ENCODE measurements at regions not wholly inside any gene's neighbourhood (a gene's known extent, or its start where the extent isn't known, plus 50 kb on each side); places are given as distances from the start of the nearest gene placed in this dataset.

DNA sequence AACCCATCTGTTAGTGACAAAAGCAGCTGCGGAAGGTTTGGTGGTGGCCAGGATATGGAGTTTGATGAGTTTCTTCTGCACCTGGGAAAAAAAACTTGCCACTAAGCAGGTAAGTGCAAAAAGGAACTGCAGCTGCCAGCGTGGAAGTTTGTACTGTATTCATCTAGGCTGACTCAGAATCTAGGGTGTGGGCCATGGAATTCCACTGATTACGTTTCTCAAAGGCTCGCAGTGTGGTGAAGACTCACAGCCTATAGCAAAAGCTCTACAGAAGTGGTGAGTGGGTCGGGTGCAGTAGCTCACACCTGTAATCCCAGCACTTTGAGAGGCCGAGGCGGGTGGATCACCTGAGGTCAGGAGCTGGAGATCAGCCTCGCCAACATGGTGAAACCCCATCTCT is 334.6 kb upstream of the GRM7 start:
- H3K27me3 ChIP-seq (ENCODE audit: insufficient read depth, low read depth, severe bottlenecking): peaks cover 9% of the 10 kb centered on the region
- no peaks in the 10 kb centered on the region for H3K9me3 ChIP-seq (ENCODE audit: severe bottlenecking)
- H3K36me3 ChIP-seq: no peaks in the 10 kb centered on the region
- H3K27ac ChIP-seq: no peak overlapping the region
- TF ChIP-seq, protein P1, sequence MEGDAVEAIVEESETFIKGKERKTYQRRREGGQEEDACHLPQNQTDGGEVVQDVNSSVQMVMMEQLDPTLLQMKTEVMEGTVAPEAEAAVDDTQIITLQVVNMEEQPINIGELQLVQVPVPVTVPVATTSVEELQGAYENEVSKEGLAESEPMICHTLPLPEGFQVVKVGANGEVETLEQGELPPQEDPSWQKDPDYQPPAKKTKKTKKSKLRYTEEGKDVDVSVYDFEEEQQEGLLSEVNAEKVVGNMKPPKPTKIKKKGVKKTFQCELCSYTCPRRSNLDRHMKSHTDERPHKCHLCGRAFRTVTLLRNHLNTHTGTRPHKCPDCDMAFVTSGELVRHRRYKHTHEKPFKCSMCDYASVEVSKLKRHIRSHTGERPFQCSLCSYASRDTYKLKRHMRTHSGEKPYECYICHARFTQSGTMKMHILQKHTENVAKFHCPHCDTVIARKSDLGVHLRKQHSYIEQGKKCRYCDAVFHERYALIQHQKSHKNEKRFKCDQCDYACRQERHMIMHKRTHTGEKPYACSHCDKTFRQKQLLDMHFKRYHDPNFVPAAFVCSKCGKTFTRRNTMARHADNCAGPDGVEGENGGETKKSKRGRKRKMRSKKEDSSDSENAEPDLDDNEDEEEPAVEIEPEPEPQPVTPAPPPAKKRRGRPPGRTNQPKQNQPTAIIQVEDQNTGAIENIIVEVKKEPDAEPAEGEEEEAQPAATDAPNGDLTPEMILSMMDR (IDR thresholded peaks at IDR 0.05; ENCODE audit: low read depth, low read length): no peak
- H3K4me3 ChIP-seq (ENCODE audit: low read depth, low read length): no peak overlapping the region
- no peak for DNase-seq

GRCh38 chr3:6526861-6527260 is 334.1 kb upstream of the GRM7 start:
- no peak overlapping the region for H3K27ac ChIP-seq
- H3K27me3 ChIP-seq (ENCODE audit: insufficient read depth, low read depth, severe bottlenecking): peaks cover 9% of the 10 kb centered on the region
- H3K4me3 ChIP-seq (ENCODE audit: low read depth, low read length): no peak overlapping the region
- no peak for DNase-seq
- TF ChIP-seq, protein P1 (IDR thresholded peaks at IDR 0.05; ENCODE audit: low read depth, low read length): no peak
- no peaks in the 10 kb centered on the region for H3K36me3 ChIP-seq
- H3K9me3 ChIP-seq (ENCODE audit: severe bottlenecking): no peaks in the 10 kb centered on the region

- Histone ChIP-seq H3K36me3 (no peaks in the 10 kb centered on the region), H3K27ac (no peak overlapping the region), H3K27me3 (ENCODE audit: insufficient read depth, low read depth, severe bottlenecking) (peaks cover 9% of the 10 kb centered on the region), H3K9me3 (ENCODE audit: severe bottlenecking) (no peaks in the 10 kb centered on the region), H3K4me3 (ENCODE audit: low read depth, low read length) (no peak overlapping the region)
- no peak for DNase-seq
- TF ChIP-seq, protein P1 (IDR thresholded peaks at IDR 0.05; ENCODE audit: low read depth, low read length): no peak
These were observed 332.0 kb upstream of the GRM7 start for GRCh38 chr3:6528951-6529350.

DNA sequence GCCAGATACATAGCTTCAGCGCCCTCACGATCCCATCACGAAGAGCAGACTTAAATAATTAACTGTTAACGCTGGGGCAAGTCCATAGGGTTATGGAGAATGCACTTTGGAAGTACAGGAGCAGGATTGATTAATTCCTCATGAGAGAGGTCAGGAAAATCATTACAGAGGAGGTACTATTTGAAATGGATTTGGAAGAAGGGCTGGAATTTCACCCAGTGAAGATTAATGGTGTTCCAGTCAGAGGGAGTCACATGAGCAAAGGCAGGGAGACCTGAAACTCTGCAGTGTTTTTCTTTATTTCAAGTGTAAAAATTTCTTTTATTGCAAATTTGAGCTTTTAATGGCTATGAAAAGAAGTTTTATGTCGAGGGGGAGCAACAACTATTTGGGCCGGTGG is 329.8 kb upstream of the GRM7 start:
- TF ChIP-seq, protein P1 (IDR thresholded peaks at IDR 0.05; ENCODE audit: low read depth, low read length): no peak
- no peak for DNase-seq
- no peaks in the 10 kb centered on the region for H3K9me3 ChIP-seq (ENCODE audit: severe bottlenecking)
- no peak overlapping the region for H3K4me3 ChIP-seq (ENCODE audit: low read depth, low read length)
- H3K27me3 ChIP-seq (ENCODE audit: insufficient read depth, low read depth, severe bottlenecking): peaks cover 9% of the 10 kb centered on the region
- H3K36me3 ChIP-seq: no peaks in the 10 kb centered on the region
- H3K27ac ChIP-seq: no peak overlapping the region

DNA sequence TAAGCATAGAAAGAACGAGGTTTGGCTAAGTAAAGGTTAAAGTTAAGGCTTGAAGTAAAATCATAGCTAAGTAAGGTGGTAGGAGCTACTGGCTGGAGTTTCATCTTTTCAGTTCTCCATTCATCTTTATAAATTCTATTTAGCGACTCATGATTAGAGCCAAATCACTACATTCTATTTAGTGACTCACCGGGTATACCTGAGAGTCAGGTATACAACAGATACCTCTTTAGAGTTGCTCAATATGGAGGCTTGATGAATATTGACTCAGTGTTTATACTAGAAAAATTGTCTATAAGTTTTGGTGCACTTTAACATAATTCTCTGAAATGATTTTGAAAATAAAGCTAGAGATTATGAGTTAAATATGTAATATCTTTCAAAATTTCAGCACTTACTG is 328.8 kb upstream of the GRM7 start:
- Histone ChIP-seq H3K4me3 (ENCODE audit: low read depth, low read length) (no peak overlapping the region), H3K27ac (no peak overlapping the region), H3K36me3 (no peaks in the 10 kb centered on the region), H3K9me3 (ENCODE audit: severe bottlenecking) (no peaks in the 10 kb centered on the region), H3K27me3 (ENCODE audit: insufficient read depth, low read depth, severe bottlenecking) (peaks cover 9% of the 10 kb centered on the region)
- no peak for DNase-seq
- TF ChIP-seq, protein P1 (IDR thresholded peaks at IDR 0.05; ENCODE audit: low read depth, low read length): no peak

DNA sequence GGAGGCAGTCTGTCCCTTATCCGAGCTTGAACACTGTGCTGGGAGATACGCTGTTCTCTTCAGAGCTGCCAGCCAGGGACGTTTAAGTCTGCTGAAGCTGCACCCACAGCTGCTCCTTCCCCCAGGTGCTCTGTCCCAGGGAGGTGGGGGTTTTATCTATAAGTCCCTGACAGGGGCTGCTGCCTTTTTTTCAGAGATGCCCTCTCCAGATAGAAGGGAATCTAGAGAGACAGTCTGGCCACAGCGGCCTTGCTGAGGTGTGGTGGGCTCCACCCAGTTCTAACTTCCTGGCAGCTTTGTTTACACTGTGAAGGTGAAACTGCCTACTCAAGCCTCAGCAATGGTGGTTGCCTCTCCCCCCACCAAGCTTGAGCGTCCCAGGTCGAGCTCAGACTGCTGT is 319.9 kb upstream of the GRM7 start:
- no peak for DNase-seq
- Histone ChIP-seq H3K27me3 (ENCODE audit: insufficient read depth, low read depth, severe bottlenecking) (peaks cover 4% of the 10 kb centered on the region), H3K9me3 (ENCODE audit: severe bottlenecking) (no peaks in the 10 kb centered on the region), H3K36me3 (no peaks in the 10 kb centered on the region), H3K27ac (no peak overlapping the region), H3K4me3 (ENCODE audit: low read depth, low read length) (no peak overlapping the region)
- TF ChIP-seq, protein P1 (IDR thresholded peaks at IDR 0.05; ENCODE audit: low read depth, low read length): no peak

Data from WERI-Rb-1 (cell line).